NOMO-1 (cell line): ENCODE measurements at regions not wholly inside any gene's neighbourhood (a gene's known extent, or its start where the extent isn't known, plus 50 kb on each side); places are given as distances from the start of the nearest gene placed in this dataset.
"Not testable (repeated sequence)": the region's sequence is repeated elsewhere in the genome, so short reads cannot be mapped to it uniquely, and the experiment has no call there.

ENCODE experiments used
- DNase-seq, 2 experiments: peaks; one replicate each; lab custom pipeline; 2025; ENCODE audit not compliant: unreplicated experiment in 2 of 2; lab: John Stamatoyannopoulos, UW

- DNase-seq = no peak
Measured at GRCh38 chr15:35211240-35211902, 126.3 kb upstream of the NANOGP8 start.

GRCh38 chr15:35210370-35210769, 125.3 kb upstream of the NANOGP8 start:
- DNase-seq = no peak

GRCh38 chr15:35209838-35210237, 124.7 kb upstream of the NANOGP8 start:
- no peak for DNase-seq

- DNase-seq = no peak
Measured at GRCh38 chr15:35208353-35208752, 123.3 kb upstream of the NANOGP8 start.

GRCh38 chr15:35206060-35206675, 121.1 kb upstream of the NANOGP8 start:
- no peak for DNase-seq

GRCh38 chr15:35198197-35198596, 113.1 kb upstream of the NANOGP8 start:
- DNase-seq = no peak

- no peak for DNase-seq
Measured at GRCh38 chr15:35197754-35198153, 112.7 kb upstream of the NANOGP8 start.

- DNase-seq = no peak
Measured at GRCh38 chr15:35197306-35197705, 112.2 kb upstream of the NANOGP8 start.

GRCh38 chr15:35196273-35196672, 111.2 kb upstream of the NANOGP8 start:
- no peak for DNase-seq

- no peak for DNase-seq
Measured at GRCh38 chr15:35195649-35196048, 110.6 kb upstream of the NANOGP8 start.

GRCh38 chr15:35195031-35195430, 109.9 kb upstream of the NANOGP8 start:
- DNase-seq = no peak

- DNase-seq = no peak
Measured at GRCh38 chr15:35194296-35194695, 109.2 kb upstream of the NANOGP8 start.

GRCh38 chr15:35191783-35192182, 106.7 kb upstream of the NANOGP8 start:
- no peak for DNase-seq

GRCh38 chr15:35186346-35186745, 101.3 kb upstream of the NANOGP8 start:
- no peak for DNase-seq

- no peak for DNase-seq
Measured at GRCh38 chr15:35184646-35185045, 99.6 kb upstream of the NANOGP8 start.

- no peak for DNase-seq
Measured at GRCh38 chr15:35182841-35183479, 97.9 kb upstream of the NANOGP8 start.

- no peak for DNase-seq
Measured at GRCh38 chr15:35181538-35181937, 96.4 kb upstream of the NANOGP8 start.

GRCh38 chr15:35179739-35180138, 94.6 kb upstream of the NANOGP8 start:
- no peak for DNase-seq

- not testable (repeated sequence) for DNase-seq
Measured at GRCh38 chr15:35178186-35178585, 93.1 kb upstream of the NANOGP8 start.

- no peak for DNase-seq
Measured at GRCh38 chr15:35174948-35175347, 89.9 kb upstream of the NANOGP8 start.

- DNase-seq = no peak
Measured at GRCh38 chr15:35173444-35174118, 88.5 kb upstream of the NANOGP8 start.

- no peak for DNase-seq
Measured at GRCh38 chr15:35170207-35170606, 85.1 kb upstream of the NANOGP8 start.
